COLO829 (cell line): ENCODE measurements at regions not wholly inside any gene's neighbourhood (a gene's known extent, or its start where the extent isn't known, plus 50 kb on each side); places are given as distances from the start of the nearest gene placed in this dataset.
A peak's percentile ranks its signal among the peaks of the same experiment; 100 is the strongest.

Experiments
- DNase-seq: peaks from one replicate; pipeline ENCODE4 v3.0.0; 2012; ENCODE audit warnings: low spot score

GRCh38 chr3:182683858-182684257, 109.4 kb upstream of the ATP11B start:
- DNase-seq: no peak

GRCh38 chr3:182686033-182686886, 107.0 kb upstream of the ATP11B start:
- no peak for DNase-seq

DNA sequence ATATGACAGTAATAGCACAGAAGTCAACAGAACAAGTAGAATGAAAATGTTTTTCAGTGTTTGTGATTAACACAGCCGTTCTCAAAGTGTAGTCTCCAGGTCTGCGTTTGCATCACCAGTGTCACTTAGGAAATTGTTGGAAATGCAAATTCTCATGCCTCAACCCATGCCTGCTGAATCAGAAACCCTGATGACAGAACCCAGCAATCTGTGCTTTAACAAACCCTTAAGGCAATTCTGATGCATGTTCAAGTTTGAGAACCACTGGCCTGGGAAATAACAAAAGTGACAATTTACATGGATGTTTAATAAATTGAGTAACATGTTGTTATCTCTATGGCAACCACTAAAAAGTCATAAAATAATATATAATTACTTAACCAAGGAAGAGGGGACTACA, 103.1 kb upstream of the ATP11B start:
- DNase-seq: no peak

DNA sequence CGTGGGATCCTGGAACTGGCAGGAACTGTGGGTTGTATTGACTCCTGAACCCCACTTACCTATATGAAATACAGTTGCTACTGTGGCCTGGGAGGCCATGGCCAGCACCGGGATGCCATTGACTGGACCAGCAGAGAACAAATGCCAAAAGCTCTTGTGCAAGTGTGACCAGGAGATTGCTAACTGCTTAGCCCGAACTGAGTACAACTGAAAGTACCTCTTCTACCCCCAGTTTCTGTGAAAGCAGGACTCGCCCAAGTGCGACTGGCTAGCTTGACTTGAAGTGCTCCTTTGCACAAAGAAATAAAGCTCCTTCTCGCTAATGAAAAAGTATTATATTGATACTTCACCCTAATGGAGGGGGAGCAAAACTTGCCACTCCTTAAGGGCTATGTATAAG, 101.3 kb upstream of the ATP11B start:
- no peak for DNase-seq

DNA sequence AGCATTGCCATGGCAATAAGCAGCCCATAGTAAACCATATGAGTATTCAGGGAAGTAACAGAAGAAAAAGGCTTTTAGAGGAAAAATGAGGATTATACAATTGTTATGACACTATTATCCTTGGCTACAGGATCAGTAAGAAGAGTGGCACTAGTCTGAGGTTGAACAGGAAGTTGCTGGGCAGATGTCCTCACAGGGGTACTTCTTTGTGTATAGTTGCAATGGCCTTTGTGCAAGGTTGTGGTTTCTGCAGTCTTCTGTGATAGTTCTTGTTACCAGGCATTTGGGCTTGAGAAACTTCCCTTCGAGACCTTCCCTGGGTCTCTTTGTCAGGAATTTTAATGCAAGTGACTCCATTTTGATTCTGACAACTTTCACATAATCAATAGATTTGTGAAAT, 100.6 kb upstream of the ATP11B start:
- DNase-seq: no peak

- DNase-seq: no peak
These were observed 99.6 kb upstream of the ATP11B start for GRCh38 chr3:182693723-182694122.

DNA sequence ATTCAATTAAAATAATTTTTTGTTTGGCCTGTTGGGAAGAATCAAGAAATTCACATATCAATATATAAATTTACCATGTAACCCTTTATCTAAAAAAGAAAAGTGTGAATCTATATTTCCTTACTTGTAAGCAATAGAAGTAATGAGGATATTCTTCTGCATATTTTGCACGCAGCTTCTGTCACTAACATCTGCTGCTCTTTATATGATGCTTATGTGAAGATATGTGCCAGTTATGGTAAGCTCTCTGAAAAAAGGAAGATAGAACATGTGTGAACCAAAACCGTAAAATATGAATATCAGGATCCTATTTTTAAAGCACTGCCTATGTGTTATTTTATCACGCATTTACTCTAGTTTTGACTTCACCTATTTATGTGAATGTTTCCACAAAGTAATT, 96.4 kb upstream of the ATP11B start:
- no peak for DNase-seq

DNA sequence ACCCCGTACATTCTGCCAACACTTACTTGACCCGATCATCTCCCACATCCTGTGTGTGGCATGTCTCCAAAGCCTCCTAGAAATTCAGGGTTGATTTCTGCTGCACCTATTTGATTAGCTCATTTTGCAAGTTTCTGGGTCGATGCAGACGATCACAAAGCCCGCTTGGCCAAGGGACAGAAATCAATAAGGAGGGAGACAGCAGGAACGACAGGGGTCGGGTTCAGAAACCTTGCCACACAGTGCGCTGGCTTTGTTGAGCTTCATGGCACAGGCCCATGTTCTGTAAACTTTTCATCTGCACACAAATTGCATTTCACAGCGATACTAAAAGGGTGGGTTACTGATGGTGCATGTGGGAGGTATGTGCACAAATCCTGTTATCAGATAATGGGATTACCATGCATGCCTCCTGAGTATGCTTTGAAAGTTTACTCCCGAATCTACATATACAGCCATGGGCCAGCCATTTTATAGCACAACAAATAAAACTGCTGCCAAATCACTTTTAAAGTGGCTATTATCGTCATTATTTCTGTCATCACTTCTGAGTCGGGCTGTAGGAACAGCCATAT, 95.9 kb upstream of the ATP11B start:
- DNase-seq: no peak

- no peak for DNase-seq
These were observed 95.2 kb upstream of the ATP11B start for GRCh38 chr3:182698078-182698477.

DNA sequence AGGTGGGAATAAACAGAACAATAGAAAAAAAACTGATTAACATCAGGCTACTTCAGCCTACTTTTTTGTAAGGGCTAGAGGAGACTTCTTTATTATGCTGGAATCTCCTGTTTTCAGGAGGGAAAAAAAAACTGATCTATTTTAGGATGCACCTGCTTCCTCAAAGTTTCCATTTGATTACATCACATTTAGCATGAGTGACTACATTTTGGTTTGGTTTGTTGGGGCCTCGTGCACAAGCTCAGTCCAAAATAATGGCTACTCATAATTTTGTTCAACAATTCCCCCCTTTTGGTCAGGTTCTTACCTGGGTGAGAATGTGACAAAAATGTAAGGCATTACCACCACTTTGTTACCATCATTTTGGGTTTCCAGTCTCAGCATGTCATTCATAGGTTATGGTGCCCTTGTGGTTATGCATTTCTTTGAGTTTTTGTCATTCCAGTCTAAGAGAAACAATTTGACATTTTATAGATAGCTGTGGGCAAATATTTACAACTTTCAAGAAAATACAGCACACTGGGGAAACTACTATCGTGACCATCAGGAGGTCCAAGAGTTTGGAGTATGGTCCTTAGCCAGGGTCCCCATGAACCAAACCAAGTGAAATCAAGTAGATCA, 93.6 kb upstream of the ATP11B start:
- DNase-seq: no peak

GRCh38 chr3:182702216-182702615, 91.1 kb upstream of the ATP11B start:
- no peak for DNase-seq

DNA sequence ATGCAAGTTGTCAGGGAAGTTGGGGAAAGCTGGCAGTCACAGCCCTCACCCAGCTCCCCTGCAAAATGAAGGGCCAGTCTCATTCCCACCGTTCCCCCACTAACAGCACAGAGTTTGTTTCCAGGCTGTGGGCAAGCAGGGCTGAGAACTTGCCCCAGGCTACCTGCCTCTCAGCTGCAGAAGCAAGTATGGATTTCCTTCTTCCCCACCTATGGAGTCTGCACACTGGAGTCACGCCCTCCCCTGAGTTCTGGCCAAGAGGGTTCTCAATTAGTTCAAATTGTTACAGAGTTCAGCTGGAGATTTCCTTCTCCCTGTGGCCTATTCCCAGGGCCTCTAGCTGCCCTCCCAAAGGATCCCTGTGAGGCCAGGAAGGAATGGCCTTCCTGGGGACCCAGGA, 90.1 kb upstream of the ATP11B start:
- no peak for DNase-seq

DNA sequence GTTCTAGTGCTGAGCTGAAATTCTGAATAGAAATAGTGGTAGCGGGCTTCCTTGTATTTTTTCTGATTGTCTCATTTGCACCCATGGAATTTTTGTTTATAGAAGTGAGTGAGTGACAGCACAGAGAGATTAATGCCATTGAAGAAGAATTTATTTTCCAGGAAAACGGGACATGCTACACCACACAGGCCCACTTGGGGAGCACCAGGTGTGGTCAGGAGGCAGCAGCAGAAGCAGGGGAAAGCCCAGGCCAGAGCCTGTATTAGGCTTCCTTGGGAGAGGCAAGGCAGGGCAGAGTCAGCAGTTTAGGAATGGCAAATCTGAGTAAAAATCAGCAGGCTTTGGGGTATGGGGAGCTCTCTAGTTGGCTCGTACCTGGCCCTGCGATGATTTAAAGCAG, 88.4 kb upstream of the ATP11B start:
- no peak for DNase-seq

- no peak for DNase-seq
These were observed 84.5 kb upstream of the ATP11B start for GRCh38 chr3:182708810-182709209.

DNA sequence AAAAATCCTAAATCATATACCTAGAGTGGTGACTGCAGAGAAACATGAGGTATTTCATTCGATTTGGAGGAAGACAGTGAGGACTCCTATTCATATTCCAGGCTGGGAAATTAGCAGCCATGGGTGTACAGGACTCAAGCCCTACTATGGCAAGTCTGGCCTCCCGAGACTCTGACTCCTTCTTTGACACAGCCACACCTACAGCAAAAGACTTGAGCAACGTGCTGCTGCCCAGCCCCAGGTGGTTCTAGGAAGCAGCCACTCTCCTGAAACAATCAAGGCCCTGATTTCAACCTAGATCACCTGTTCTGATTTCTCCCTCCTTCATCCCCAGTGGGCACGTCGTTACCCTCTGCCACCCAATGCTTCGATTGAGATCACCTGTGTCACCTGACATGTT, 84.0 kb upstream of the ATP11B start:
- no peak for DNase-seq

- DNase-seq: peak; percentile 42
These were observed 82.6 kb upstream of the ATP11B start for GRCh38 chr3:182710557-182711157.

- DNase-seq: no peak
These were observed 82.0 kb upstream of the ATP11B start for GRCh38 chr3:182711261-182711683.

DNA sequence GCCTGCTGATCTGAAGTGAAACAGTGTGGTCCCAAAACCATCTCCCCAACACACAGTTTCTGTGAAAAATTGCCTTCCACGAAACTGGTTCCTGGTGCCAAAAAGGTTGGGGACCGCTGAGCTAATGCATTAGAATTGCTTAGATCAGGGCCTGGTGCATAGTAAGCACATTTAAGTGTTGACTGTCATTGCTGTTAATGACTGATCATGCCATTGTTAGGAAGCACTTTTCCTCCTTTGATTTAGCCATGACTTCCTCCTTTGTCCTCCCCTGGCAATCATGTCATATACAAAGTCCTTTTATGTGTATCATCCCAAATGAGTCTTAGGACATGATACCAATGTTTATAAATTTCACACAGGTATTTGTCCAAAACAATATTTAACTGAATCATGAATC, 81.5 kb upstream of the ATP11B start:
- no peak for DNase-seq

DNA sequence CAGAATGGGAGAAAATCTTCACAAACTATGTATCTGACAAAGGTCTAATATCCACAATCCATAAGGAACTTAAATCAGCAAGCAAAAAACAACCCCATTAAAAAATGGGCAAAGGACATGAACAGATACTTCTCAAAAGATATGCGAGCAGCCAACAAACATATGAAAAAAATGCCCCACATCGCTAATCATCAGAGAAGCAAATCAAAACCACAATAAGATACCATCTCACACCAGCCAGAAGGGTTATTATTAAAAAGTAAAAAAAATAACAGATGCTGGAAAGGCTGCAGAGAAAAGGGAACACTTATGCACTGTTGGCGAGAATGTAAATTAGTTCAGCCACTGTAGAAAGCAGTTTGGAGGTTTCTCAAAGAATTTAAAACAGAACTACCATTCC, 80.2 kb upstream of the ATP11B start:
- DNase-seq: no peak

- peak; percentile 74 for DNase-seq
These were observed 79.4 kb upstream of the ATP11B start for GRCh38 chr3:182713743-182714517.

DNA sequence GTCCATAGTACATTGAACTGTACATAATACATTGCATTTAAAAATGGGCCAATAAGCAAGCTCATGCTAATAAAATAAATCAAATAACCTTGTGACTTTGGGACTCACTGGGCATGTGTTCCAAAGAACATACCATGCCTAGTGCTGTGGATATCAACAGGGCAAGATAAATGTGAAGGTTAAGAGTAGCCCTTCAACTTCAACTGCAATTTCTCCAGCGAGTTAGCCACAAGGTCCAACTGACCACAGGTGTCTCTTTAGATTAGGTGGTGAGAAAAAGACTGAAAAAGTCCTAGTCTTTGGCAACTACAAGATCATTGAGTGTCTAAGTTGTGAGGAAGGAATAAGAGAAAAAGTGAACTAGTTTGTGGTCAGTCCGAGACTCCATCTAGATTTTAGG, 78.3 kb upstream of the ATP11B start:
- no peak for DNase-seq

- no peak for DNase-seq
These were observed 77.1 kb upstream of the ATP11B start for GRCh38 chr3:182716114-182716688.
